ENCODE measurements at regions not wholly inside any gene's neighbourhood (a gene's known extent, or its start where the extent isn't known, plus 50 kb on each side); places are given as distances from the start of the nearest gene placed in this dataset.

DNA sequence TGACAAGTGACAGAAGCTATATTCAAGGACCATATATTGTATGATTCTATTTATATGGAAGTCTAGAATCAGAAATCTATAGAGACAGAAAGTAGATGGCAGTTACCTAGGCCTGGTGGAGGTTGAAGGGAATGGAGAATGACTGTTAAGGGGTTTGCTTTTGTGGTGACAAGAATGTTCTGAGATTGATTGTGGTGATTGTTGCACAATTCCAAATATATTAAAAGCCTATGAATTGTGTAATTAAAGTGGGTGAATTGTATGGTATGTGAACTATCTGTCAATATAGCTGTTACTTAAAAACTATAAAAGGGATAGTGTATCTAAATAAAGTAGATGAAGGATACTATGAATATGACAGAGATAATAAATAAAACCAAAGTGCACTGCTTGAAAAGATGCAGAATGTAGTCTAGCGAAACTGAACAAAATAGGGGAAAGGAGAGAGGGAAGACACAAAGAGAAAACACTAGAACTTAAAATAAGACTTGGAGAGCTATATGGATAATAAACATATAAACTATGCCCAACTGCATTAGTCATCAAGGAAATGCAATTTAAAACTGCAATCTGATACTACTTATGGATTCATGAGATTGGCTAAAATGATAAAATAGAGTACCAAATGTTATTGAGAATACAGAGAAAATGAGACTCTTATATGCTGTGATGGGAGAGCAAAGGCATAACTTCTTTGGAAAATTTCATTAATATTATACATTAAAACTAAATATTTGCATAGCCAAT, 82.1 kb upstream of the BANK1 start:
- Mint-ChIP-seq H3K27me3 (ENCODE audit: insufficient read depth, unreplicated experiment) (no peaks in the 10 kb centered on the region), H3K4me1 (ENCODE audit: low read depth, unreplicated experiment) (no peaks in the 10 kb centered on the region), H3K4me3 (ENCODE audit: unreplicated experiment) (no peak overlapping the region), H3K36me3 (ENCODE audit: insufficient read depth, unreplicated experiment) (no peaks in the 10 kb centered on the region), H3K27ac (ENCODE audit: unreplicated experiment) (no peak overlapping the region), H3K9me3 (ENCODE audit: unreplicated experiment) (peaks cover 18% of the 10 kb centered on the region)
- TF ChIP-seq CTCF (IDR thresholded peaks at IDR 0.05; ENCODE audit: insufficient read depth in 1 of 2, low read depth in 1 of 2, low read length in 1 of 2, severe bottlenecking in 1 of 2, unreplicated experiment in 1 of 2), result no peak
- H3K36me3 ChIP-seq (ENCODE audit: control insufficient read depth, insufficient read depth, low read length), result no peaks in the 10 kb centered on the region
- no TSS peak for BruUV-seq (replicated peaks)
- DNase-seq, result no peak
- CTCF ChIA-PET, result no interaction called here
- intact Hi-C loops (cut with micrococcal nuclease; ENCODE audit: unreplicated experiment), result no loop called here
- POLR2A ChIA-PET, result no interaction called here
- H3K27me3 ChIP-seq (replicated peaks; ENCODE audit: control insufficient read depth, insufficient read depth, low read length), result no peaks in the 10 kb centered on the region
- 0 out of 2 replicates have a peak, but pooled peaks cover 9% of the 10 kb centered on the region for H3K9me3 ChIP-seq
- no peak overlapping the region for H3K4me3 ChIP-seq (ENCODE audit: low read depth, low read length)
- H3K4me1 ChIP-seq, result no peaks in the 10 kb centered on the region

DNA sequence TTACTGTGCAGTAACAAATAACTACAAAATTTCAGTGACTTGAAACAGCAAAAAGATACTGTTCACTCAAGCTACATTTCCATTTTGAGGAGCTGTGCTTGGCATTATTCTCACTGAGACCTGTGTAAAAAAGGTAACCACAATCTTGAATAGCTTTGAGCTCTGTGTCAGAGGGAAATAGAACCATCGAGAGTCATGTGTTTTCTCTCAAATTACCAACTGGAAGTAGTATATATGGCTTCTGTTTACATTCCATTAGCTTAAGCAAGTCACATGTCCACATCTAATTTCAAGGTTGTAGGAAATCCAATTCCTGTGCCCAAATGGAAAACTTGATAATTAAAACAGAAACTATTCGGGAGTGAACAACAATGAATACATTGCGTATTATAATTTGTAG, 82.9 kb upstream of the BANK1 start:
- intact Hi-C loops (cut with micrococcal nuclease; ENCODE audit: unreplicated experiment), result no loop called here
- no peak overlapping the region for H3K27ac Mint-ChIP-seq (ENCODE audit: unreplicated experiment)
- H3K4me1 ChIP-seq, result no peaks in the 10 kb centered on the region
- 0 out of 2 replicates have a peak, but pooled peaks cover 9% of the 10 kb centered on the region for H3K9me3 ChIP-seq
- POLR2A ChIA-PET, result no interaction called here
- H3K4me3 Mint-ChIP-seq (ENCODE audit: unreplicated experiment), result no peak overlapping the region
- no TSS peak for BruUV-seq (replicated peaks)
- peaks cover 25% of the 10 kb centered on the region for H3K9me3 Mint-ChIP-seq (ENCODE audit: unreplicated experiment)
- no peaks in the 10 kb centered on the region for H3K36me3 Mint-ChIP-seq (ENCODE audit: insufficient read depth, unreplicated experiment)
- no peaks in the 10 kb centered on the region for H3K4me1 Mint-ChIP-seq (ENCODE audit: low read depth, unreplicated experiment)
- no peaks in the 10 kb centered on the region for H3K36me3 ChIP-seq (ENCODE audit: control insufficient read depth, insufficient read depth, low read length)
- TF ChIP-seq CTCF (IDR thresholded peaks at IDR 0.05; ENCODE audit: insufficient read depth in 1 of 2, low read depth in 1 of 2, low read length in 1 of 2, severe bottlenecking in 1 of 2, unreplicated experiment in 1 of 2), result no peak
- no peaks in the 10 kb centered on the region for H3K27me3 Mint-ChIP-seq (ENCODE audit: insufficient read depth, unreplicated experiment)
- DNase-seq, result no peak
- no peak overlapping the region for H3K4me3 ChIP-seq (ENCODE audit: low read depth, low read length)
- no peaks in the 10 kb centered on the region for H3K27me3 ChIP-seq (replicated peaks; ENCODE audit: control insufficient read depth, insufficient read depth, low read length)
- CTCF ChIA-PET, result no interaction called here

- BruUV-seq (replicated peaks), result no TSS peak
- no peak for DNase-seq
- no peak overlapping the region for H3K4me3 Mint-ChIP-seq (ENCODE audit: unreplicated experiment)
- no peaks in the 10 kb centered on the region for H3K27me3 Mint-ChIP-seq (ENCODE audit: insufficient read depth, unreplicated experiment)
- H3K4me1 ChIP-seq, result no peaks in the 10 kb centered on the region
- no peaks in the 10 kb centered on the region for H3K36me3 ChIP-seq (ENCODE audit: control insufficient read depth, insufficient read depth, low read length)
- intact Hi-C loops (cut with micrococcal nuclease; ENCODE audit: unreplicated experiment), result no loop called here
- no peaks in the 10 kb centered on the region for H3K4me1 Mint-ChIP-seq (ENCODE audit: low read depth, unreplicated experiment)
- H3K9me3 Mint-ChIP-seq (ENCODE audit: unreplicated experiment), result peaks cover 25% of the 10 kb centered on the region
- H3K27me3 ChIP-seq (replicated peaks; ENCODE audit: control insufficient read depth, insufficient read depth, low read length), result no peaks in the 10 kb centered on the region
- POLR2A ChIA-PET, result no interaction called here
- no peak overlapping the region for H3K27ac Mint-ChIP-seq (ENCODE audit: unreplicated experiment)
- 0 out of 2 replicates have a peak, but pooled peaks cover 9% of the 10 kb centered on the region for H3K9me3 ChIP-seq
- H3K4me3 ChIP-seq (ENCODE audit: low read depth, low read length), result no peak overlapping the region
- TF ChIP-seq CTCF (IDR thresholded peaks at IDR 0.05; ENCODE audit: insufficient read depth in 1 of 2, low read depth in 1 of 2, low read length in 1 of 2, severe bottlenecking in 1 of 2, unreplicated experiment in 1 of 2), result no peak
- no peaks in the 10 kb centered on the region for H3K36me3 Mint-ChIP-seq (ENCODE audit: insufficient read depth, unreplicated experiment)
- CTCF ChIA-PET, result no interaction called here
Observed at GRCh38 chr4:101706535-101707057, 83.9 kb upstream of the BANK1 start.
